Neural progenitor cell (in vitro differentiated cells): ENCODE measurements at regions not wholly inside any gene's neighbourhood (a gene's known extent, or its start where the extent isn't known, plus 50 kb on each side); places are given as distances from the start of the nearest gene placed in this dataset.

ENCODE experiments used
- EZH2 ChIP-seq: fragments of 200-600 bp; sonication (generic); IDR thresholded peaks from 2 replicates; pipeline ENCODE4 v1.6.1; 2017; ENCODE audit warnings: antibody characterized with exemption, mild to moderate bottlenecking, moderate library complexity
- EZH2phosphoT487 ChIP-seq: fragments of 200-600 bp; sonication (generic); IDR thresholded peaks from 2 replicates; pipeline ENCODE4 v1.6.1; 2017; ENCODE audit warnings: antibody characterized with exemption
- TF ChIP-seq, protein P1 (sequence below): fragments of 200-600 bp; sonication (generic); IDR thresholded peaks from 2 replicates; pipeline ENCODE4 v1.5.1; 2017; ENCODE audit warnings: antibody characterized with exemption, mild to moderate bottlenecking

DNA sequence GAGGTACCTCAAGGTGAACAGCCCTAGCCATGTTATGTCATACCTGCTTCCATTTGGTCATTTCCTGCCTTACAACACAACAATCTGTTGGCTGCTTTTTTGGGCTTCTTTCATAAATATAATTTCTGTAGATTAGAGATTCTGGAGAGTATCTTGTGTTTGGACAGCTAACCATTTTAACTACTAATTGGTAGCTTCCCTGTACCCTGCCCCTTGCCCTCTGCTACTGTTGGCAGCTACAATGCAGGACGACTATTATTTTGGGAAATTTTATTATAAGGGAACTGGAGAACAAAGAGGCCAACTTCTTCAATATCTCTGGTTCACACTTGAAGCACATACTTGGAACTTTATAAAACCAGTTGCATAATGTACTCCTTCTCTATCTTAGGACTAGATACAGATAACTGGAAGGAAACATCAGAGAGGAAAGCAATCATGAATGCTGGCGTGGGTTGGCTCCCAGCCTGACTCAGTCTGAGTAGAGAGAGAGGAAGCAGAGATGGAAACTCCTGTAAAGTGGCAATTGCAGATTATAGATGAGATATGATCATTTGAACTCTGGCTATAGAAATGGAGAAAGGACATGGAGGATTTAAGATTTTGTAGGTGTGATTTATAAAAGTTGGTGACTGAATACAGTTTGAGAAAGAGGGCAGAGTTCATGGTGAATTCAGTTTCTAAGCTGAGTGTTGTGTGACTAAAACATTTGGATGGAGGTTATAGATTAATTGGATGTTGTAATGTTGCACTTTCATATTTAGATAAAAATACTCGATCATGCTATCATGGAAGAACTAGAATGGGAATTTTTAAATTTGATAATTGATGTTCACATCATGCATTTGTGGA, 74.5 kb downstream of the MDH1 start:
- TF ChIP-seq, protein P1, sequence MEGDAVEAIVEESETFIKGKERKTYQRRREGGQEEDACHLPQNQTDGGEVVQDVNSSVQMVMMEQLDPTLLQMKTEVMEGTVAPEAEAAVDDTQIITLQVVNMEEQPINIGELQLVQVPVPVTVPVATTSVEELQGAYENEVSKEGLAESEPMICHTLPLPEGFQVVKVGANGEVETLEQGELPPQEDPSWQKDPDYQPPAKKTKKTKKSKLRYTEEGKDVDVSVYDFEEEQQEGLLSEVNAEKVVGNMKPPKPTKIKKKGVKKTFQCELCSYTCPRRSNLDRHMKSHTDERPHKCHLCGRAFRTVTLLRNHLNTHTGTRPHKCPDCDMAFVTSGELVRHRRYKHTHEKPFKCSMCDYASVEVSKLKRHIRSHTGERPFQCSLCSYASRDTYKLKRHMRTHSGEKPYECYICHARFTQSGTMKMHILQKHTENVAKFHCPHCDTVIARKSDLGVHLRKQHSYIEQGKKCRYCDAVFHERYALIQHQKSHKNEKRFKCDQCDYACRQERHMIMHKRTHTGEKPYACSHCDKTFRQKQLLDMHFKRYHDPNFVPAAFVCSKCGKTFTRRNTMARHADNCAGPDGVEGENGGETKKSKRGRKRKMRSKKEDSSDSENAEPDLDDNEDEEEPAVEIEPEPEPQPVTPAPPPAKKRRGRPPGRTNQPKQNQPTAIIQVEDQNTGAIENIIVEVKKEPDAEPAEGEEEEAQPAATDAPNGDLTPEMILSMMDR = no peak
- TF ChIP-seq EZH2 (no peak), EZH2phosphoT487 (no peak)
